ENCODE measurements at regions not wholly inside any gene's neighbourhood (a gene's known extent, or its start where the extent isn't known, plus 50 kb on each side); places are given as distances from the start of the nearest gene placed in this dataset.

DNA sequence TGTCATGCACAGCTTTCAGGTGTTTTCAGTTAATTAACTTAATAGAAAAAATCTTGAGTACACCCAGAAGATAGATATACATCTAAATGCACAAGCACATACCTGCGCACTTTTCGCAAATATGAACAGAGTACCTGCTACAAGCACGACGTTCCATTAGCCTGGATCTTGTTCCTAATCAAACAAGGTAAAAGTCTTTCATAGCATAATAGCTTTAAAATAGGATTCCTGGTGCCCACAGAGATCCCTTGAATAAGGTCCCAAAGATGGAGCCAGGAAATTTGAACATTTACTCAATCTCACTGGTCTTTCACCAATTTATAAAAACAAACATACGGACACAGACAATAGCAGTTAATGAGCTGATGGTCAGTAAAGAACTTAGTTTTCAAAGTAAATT is 689.8 kb upstream of the CHORDC1 start:
- no peak for DNase-seq (ENCODE audit: extremely low spot score)
- H3K4me1 ChIP-seq = no peaks in the 10 kb centered on the region
- TF ChIP-seq, protein P1, sequence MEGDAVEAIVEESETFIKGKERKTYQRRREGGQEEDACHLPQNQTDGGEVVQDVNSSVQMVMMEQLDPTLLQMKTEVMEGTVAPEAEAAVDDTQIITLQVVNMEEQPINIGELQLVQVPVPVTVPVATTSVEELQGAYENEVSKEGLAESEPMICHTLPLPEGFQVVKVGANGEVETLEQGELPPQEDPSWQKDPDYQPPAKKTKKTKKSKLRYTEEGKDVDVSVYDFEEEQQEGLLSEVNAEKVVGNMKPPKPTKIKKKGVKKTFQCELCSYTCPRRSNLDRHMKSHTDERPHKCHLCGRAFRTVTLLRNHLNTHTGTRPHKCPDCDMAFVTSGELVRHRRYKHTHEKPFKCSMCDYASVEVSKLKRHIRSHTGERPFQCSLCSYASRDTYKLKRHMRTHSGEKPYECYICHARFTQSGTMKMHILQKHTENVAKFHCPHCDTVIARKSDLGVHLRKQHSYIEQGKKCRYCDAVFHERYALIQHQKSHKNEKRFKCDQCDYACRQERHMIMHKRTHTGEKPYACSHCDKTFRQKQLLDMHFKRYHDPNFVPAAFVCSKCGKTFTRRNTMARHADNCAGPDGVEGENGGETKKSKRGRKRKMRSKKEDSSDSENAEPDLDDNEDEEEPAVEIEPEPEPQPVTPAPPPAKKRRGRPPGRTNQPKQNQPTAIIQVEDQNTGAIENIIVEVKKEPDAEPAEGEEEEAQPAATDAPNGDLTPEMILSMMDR (IDR thresholded peaks at IDR 0.05) = no peak
- TF ChIP-seq POLR2A (IDR thresholded peaks at IDR 0.05; ENCODE audit: low read depth) (no peak), EP300 (IDR thresholded peaks at IDR 0.05) (no peak), POLR2AphosphoS5 (IDR thresholded peaks at IDR 0.05) (no peak)
- H3K36me3 ChIP-seq = no peaks in the 10 kb centered on the region
- no peak overlapping the region for H3K4me3 ChIP-seq
- intact Hi-C loops (cut with DNase I) = no loop called here
- 93% methylated on average over 5 of the region's 5 CpGs for WGBS
- H3K27me3 ChIP-seq = no peaks in the 10 kb centered on the region
- H3K9me3 ChIP-seq = no peaks in the 10 kb centered on the region
- H3K27ac ChIP-seq (replicated peaks in 1 of 4) = no peak overlapping the region

DNA sequence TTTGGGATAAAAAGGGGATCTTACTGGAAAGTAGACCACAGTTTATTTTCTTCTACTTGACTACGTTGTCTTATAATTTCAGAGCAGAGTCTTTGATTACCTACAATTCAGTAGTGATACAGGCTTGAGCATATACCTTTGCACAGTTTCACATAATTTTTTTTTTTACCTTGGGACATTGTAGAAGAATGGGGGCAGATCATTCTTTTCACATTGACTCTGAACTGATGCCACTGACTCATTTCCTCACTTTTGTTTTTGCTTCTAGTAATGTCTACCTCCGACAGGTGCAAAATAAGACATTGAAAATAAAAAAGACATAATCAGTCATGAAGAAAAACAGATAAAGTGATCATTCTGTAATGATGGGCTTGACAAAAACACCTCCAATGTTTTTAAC is 688.3 kb upstream of the CHORDC1 start:
- no peak for TF ChIP-seq POLR2A (IDR thresholded peaks at IDR 0.05; ENCODE audit: low read depth)
- TF ChIP-seq, protein P1 (IDR thresholded peaks at IDR 0.05) = no peak
- TF ChIP-seq EP300 (IDR thresholded peaks at IDR 0.05) = no peak
- TF ChIP-seq POLR2AphosphoS5 (IDR thresholded peaks at IDR 0.05) = no peak
- no peak for DNase-seq (ENCODE audit: extremely low spot score)
- Histone ChIP-seq H3K4me3 (no peak overlapping the region), H3K4me1 (no peaks in the 10 kb centered on the region), H3K36me3 (no peaks in the 10 kb centered on the region), H3K9me3 (no peaks in the 10 kb centered on the region), H3K27ac (replicated peaks in 1 of 4) (no peak overlapping the region), H3K27me3 (no peaks in the 10 kb centered on the region)
- WGBS = 90% methylated on average over 2 of the region's 2 CpGs
- intact Hi-C loops (cut with DNase I) = no loop called here

DNA sequence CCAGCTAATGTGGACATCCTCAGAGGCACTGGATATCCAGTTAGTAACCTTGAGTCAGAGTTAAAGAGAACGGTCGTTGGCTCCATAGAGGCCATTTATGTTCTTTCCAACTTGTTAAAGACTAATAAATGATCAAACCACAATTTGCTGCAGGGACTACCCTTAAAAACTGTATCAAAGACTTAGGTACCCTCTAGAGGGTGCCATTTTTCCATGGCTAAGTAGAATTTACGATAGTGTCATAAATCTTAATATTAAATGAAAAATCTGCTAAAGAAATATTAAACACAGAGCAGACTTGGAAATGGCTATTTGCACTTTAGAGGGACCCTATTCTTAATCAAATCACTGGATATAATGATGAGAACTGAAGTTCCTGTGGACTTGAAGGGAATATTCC is 685.2 kb upstream of the CHORDC1 start:
- H3K27ac ChIP-seq (replicated peaks in 1 of 4) = no peak overlapping the region
- intact Hi-C loops (cut with DNase I) = no loop called here

DNA sequence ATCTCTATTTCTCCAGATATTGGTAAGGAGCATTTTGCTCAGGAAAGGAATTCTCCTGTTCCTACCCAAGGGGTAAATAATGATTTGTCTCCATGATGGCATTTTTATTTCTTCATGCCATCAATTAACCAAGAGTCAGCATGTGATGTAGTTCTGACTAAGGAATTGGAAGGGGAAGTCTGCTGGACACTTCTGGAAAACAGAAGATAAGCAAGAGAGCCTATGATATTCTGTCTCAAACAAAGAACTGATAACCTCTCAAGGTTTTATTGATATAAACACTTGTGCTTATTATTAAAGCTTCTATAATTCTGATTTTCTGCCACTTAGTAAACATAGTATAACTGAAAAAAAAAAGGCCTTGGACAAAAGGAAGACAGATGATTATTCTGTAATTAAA is 673.0 kb upstream of the CHORDC1 start:
- no peaks in the 10 kb centered on the region for H3K27me3 ChIP-seq
- TF ChIP-seq POLR2AphosphoS5 (IDR thresholded peaks at IDR 0.05) (no peak), POLR2A (IDR thresholded peaks at IDR 0.05; ENCODE audit: low read depth) (no peak), EP300 (IDR thresholded peaks at IDR 0.05) (no peak)
- TF ChIP-seq, protein P1 (IDR thresholded peaks at IDR 0.05) = no peak
- H3K27ac ChIP-seq (replicated peaks in 1 of 4) = no peak overlapping the region
- DNase-seq (ENCODE audit: extremely low spot score) = no peak
- no peaks in the 10 kb centered on the region for H3K9me3 ChIP-seq
- intact Hi-C loops (cut with DNase I) = no loop called here
- no peak overlapping the region for H3K4me3 ChIP-seq
- H3K4me1 ChIP-seq = no peaks in the 10 kb centered on the region
- no peaks in the 10 kb centered on the region for H3K36me3 ChIP-seq

More for the DNA sequence above, 685.2 kb upstream of the CHORDC1 start:
- Histone ChIP-seq H3K36me3 (no peaks in the 10 kb centered on the region), H3K4me1 (no peaks in the 10 kb centered on the region), H3K9me3 (no peaks in the 10 kb centered on the region), H3K4me3 (no peak overlapping the region), H3K27me3 (no peaks in the 10 kb centered on the region)
- TF ChIP-seq, protein P1 (IDR thresholded peaks at IDR 0.05) = peak in 1 of 3 experiments; percentile 16
- TF ChIP-seq POLR2A (IDR thresholded peaks at IDR 0.05; ENCODE audit: low read depth) = no peak
- DNase-seq (ENCODE audit: extremely low spot score) = no peak
- WGBS = 68% methylated on average over 3 of the region's 3 CpGs

DNA sequence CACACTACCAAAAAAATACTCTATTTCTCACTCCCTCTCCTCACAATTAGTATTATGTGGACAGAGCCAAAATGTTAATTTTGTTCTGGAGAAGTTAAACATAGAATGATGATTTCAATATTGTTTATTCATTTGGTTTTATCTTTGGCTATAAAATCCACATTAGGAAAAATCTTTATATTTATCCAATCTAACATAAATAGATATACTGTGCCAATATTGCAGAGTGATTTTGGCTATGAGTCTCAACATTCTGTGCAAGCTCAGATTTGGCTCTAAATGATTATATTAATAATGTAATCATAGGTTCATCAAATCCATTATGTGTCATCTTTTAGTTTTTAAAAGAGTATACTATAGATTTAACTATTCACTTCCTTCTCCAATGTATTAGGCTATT is 667.5 kb upstream of the CHORDC1 start:
- no peak overlapping the region for H3K27ac ChIP-seq (replicated peaks in 1 of 4)
- H3K4me1 ChIP-seq = no peaks in the 10 kb centered on the region
- intact Hi-C loops (cut with DNase I) = no loop called here
- no peaks in the 10 kb centered on the region for H3K9me3 ChIP-seq
- H3K27me3 ChIP-seq = no peaks in the 10 kb centered on the region
- H3K36me3 ChIP-seq = no peaks in the 10 kb centered on the region
- H3K4me3 ChIP-seq = no peak overlapping the region
- TF ChIP-seq, protein P1 (IDR thresholded peaks at IDR 0.05) = no peak
- TF ChIP-seq EP300 (IDR thresholded peaks at IDR 0.05) = no peak
- TF ChIP-seq POLR2A (IDR thresholded peaks at IDR 0.05; ENCODE audit: low read depth) = no peak
- no peak for TF ChIP-seq POLR2AphosphoS5 (IDR thresholded peaks at IDR 0.05)
- DNase-seq (ENCODE audit: extremely low spot score) = no peak
